ENCODE measurements at regions not wholly inside any gene's neighbourhood (a gene's known extent, or its start where the extent isn't known, plus 50 kb on each side); places are given as distances from the start of the nearest gene placed in this dataset.

DNA sequence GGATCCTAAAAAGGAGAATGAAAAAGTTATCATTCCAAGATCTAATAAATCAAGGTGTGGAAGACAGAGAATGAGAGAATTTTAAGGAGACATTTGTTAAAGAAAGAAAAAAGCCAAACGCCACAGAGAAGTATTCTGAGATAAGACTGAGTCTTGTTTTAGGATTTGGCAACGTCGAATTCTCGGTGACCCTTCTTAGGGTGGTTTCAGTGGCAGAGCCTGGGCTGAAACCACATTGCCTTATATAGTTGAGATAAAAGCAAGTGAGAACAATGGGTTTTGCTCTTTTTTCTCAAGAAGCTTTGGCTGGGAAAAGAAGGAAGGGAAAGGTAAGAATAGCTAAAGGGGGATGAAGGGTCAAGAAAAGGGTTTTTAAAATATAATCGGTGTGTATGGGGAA is 209.4 kb downstream of the VEGFC start:
- Mint-ChIP-seq H3K36me3 (ENCODE audit: low read depth) (no peaks in the 10 kb centered on the region), H3K4me1 (peaks cover 21% of the 10 kb centered on the region), H3K27me3 (ENCODE audit: low read depth, poor library complexity) (no peaks in the 10 kb centered on the region), H3K9me3 (no peaks in the 10 kb centered on the region), H3K4me3 (no peak overlapping the region), H3K27ac (no peak overlapping the region)
- DNase-seq, result no peak
- TF ChIP-seq, protein P1, sequence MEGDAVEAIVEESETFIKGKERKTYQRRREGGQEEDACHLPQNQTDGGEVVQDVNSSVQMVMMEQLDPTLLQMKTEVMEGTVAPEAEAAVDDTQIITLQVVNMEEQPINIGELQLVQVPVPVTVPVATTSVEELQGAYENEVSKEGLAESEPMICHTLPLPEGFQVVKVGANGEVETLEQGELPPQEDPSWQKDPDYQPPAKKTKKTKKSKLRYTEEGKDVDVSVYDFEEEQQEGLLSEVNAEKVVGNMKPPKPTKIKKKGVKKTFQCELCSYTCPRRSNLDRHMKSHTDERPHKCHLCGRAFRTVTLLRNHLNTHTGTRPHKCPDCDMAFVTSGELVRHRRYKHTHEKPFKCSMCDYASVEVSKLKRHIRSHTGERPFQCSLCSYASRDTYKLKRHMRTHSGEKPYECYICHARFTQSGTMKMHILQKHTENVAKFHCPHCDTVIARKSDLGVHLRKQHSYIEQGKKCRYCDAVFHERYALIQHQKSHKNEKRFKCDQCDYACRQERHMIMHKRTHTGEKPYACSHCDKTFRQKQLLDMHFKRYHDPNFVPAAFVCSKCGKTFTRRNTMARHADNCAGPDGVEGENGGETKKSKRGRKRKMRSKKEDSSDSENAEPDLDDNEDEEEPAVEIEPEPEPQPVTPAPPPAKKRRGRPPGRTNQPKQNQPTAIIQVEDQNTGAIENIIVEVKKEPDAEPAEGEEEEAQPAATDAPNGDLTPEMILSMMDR (IDR thresholded peaks at IDR 0.05), result no peak

DNA sequence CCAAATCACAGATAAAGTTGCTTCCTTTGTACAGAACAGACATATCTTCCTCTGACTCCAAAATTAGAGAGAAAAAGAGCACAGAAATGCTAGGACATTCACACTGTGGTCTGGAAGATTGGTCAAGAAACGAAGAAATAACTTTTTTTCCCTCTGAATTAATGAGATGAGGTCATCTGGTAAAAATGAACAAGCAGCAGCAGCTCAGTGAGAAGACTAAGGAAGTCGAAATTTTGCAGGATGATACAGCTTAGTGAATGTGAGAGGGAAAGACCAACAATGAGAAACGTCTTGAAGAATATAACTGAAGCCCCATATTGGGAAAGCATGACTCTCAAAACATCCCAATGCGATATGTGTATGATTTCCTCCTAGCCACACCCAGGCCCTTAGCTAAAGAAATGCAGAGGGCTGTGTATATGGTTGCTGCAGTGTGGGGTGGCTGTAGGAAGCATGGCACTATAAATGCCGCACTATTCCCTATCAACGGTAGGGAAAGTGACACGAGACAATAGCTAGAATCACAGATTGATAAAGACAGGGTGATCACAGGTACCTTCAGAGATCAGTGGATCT is 208.6 kb downstream of the VEGFC start:
- no peaks in the 10 kb centered on the region for H3K9me3 Mint-ChIP-seq
- TF ChIP-seq, protein P1 (IDR thresholded peaks at IDR 0.05), result no peak
- H3K4me1 Mint-ChIP-seq, result peaks cover 13% of the 10 kb centered on the region
- DNase-seq, result no peak
- no peaks in the 10 kb centered on the region for H3K36me3 Mint-ChIP-seq (ENCODE audit: low read depth)
- H3K27ac Mint-ChIP-seq, result no peak overlapping the region
- H3K4me3 Mint-ChIP-seq, result no peak overlapping the region
- no peaks in the 10 kb centered on the region for H3K27me3 Mint-ChIP-seq (ENCODE audit: low read depth, poor library complexity)

DNA sequence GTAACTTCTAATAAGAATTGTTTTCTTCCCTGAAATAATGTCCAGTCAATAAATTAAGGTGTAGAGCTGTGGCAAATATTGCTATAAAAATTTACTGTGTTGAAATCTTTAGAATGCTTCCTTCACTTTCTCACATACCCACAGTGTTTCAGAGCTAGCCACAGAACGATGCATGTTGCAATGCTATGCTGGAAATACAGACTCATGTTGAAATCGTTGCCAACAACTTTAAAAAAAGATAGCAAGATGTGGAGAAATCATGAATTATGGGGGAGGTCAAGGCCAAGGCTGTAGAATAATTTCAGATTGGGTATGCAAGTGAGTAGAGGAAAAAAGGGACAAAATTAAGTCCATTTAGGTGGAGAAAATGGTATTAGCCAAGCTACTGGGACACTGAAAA is 204.8 kb downstream of the VEGFC start:
- H3K4me3 Mint-ChIP-seq, result no peak overlapping the region
- no peak for DNase-seq
- no peak overlapping the region for H3K27ac Mint-ChIP-seq
- peaks cover 7% of the 10 kb centered on the region for H3K9me3 Mint-ChIP-seq
- H3K27me3 Mint-ChIP-seq (ENCODE audit: low read depth, poor library complexity), result no peaks in the 10 kb centered on the region
- TF ChIP-seq, protein P1 (IDR thresholded peaks at IDR 0.05), result no peak
- H3K36me3 Mint-ChIP-seq (ENCODE audit: low read depth), result no peaks in the 10 kb centered on the region
- H3K4me1 Mint-ChIP-seq, result no peaks in the 10 kb centered on the region

DNA sequence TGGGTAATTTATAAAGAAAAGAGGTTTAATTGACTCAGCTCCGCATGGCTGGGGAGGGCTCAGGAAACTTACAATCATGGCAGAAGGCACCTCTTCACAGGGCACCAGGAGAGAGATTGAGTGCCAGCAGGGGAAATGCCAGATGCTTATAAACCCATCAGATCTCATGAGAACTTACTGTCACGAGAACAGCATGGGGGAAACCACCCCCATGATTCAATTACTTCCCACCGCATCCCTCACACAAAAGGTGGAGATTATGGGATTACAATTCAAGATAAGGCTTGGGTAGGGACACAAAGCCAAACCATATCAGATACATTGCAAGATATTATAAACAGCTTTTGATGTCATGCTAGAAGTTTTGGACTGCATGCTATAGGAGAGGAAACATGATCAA is 204.3 kb downstream of the VEGFC start:
- DNase-seq, result no peak
- no peaks in the 10 kb centered on the region for H3K27me3 Mint-ChIP-seq (ENCODE audit: low read depth, poor library complexity)
- TF ChIP-seq, protein P1 (IDR thresholded peaks at IDR 0.05), result no peak
- no peaks in the 10 kb centered on the region for H3K4me1 Mint-ChIP-seq
- no peak overlapping the region for H3K27ac Mint-ChIP-seq
- H3K36me3 Mint-ChIP-seq (ENCODE audit: low read depth), result no peaks in the 10 kb centered on the region
- H3K9me3 Mint-ChIP-seq, result peaks cover 7% of the 10 kb centered on the region
- no peak overlapping the region for H3K4me3 Mint-ChIP-seq

DNA sequence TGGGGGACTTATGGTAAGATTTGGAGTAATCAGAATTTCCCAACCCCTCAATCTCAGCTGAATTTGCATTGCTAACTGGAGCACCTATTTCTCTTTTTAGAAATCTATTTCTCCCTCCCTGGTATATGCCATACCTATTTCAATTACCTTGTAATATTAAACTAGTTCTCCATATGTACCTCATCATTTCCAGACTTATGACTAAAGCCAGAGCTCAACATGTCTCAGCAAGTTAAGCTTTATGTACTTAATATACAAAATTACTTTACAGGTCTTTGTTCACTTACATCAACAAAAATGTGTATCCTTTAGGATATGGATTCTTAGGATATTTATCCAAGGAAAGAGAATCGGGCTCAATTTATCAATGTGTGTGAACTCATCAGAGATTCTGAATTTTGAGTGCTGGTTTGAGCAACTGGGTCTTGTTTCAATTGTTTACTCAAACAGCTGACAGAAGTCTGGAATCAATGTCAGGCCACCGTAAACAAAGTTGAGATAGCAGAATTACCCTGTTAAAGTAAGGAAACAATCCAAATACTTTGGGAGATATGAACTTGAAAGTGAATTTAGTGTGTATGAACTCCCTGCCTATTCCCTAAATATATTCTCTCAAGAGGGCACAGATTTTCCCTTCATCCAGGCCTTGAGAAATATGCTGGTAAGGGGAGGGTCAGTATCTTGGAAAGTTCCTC is 199.6 kb downstream of the VEGFC start:
- peaks cover 7% of the 10 kb centered on the region for H3K9me3 Mint-ChIP-seq
- no peak overlapping the region for H3K4me3 Mint-ChIP-seq
- TF ChIP-seq, protein P1 (IDR thresholded peaks at IDR 0.05), result no peak
- no peaks in the 10 kb centered on the region for H3K36me3 Mint-ChIP-seq (ENCODE audit: low read depth)
- H3K27me3 Mint-ChIP-seq (ENCODE audit: low read depth, poor library complexity), result no peaks in the 10 kb centered on the region
- no peak for DNase-seq
- H3K27ac Mint-ChIP-seq, result no peak overlapping the region
- no peaks in the 10 kb centered on the region for H3K4me1 Mint-ChIP-seq

DNA sequence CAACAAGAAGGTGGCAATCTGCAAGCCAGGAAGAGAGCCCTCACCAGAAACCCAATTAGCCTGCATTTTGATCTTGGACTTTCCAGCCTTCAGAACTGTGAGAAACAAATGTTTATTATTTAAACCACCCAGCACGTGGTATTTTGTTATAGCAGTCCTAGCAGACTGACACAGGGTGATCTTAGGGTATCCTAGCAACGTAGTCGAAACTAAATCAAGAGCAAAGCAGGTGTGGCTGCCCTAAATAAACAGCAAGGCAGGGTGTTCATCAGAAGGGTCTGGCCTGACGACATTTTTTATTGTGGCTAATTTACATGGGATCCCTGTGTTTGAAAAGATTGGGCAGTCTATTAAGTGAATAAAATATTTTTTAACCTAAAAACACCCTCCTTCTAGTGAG is 198.8 kb downstream of the VEGFC start:
- Mint-ChIP-seq H3K27ac (no peak overlapping the region), H3K4me1 (no peaks in the 10 kb centered on the region), H3K4me3 (no peak overlapping the region), H3K27me3 (ENCODE audit: low read depth, poor library complexity) (no peaks in the 10 kb centered on the region), H3K9me3 (peaks cover 7% of the 10 kb centered on the region), H3K36me3 (ENCODE audit: low read depth) (no peaks in the 10 kb centered on the region)
- no peak for DNase-seq
- TF ChIP-seq, protein P1 (IDR thresholded peaks at IDR 0.05), result no peak

All from nephron progenitor cell (in vitro differentiated cells).